Activated CD4-positive, alpha-beta T cell treated with anti-CD3 and anti-CD28 coated beads, Interleukin-2, amount 10 ng/mL, durations not matched to agents 7 days and 5 days (primary cell): ENCODE measurements at regions not wholly inside any gene's neighbourhood (a gene's known extent, or its start where the extent isn't known, plus 50 kb on each side); places are given as distances from the start of the nearest gene placed in this dataset.

Source experiments
- CTCF ChIA-PET: fragments of 350-600 bp; sonication (Branson Sonifier 250); formaldehyde crosslinking; loops from one replicate; lab custom pipeline; 2021; ENCODE audit warnings: antibody characterized with exemption; lab: Charles Lee
- POLR2A ChIA-PET: fragments of 350-600 bp; sonication (Branson Sonifier 250); formaldehyde crosslinking; loops from one replicate; lab custom pipeline; 2021; ENCODE audit warnings: antibody characterized with exemption; lab: Charles Lee
- DNase-seq: peaks from one replicate; pipeline ENCODE4 v3.0.0-alpha.2; 2020
- H3K27ac Mint-ChIP-seq: one replicate; pipeline ENCODE4 v1.8.0; 2021; ENCODE audit warnings: mild to moderate bottlenecking, moderate library complexity, mixed read lengths
- H3K27me3 Mint-ChIP-seq: one replicate; pipeline ENCODE4 v1.8.0; 2021; ENCODE audit warnings: mixed read lengths
- H3K36me3 Mint-ChIP-seq: one replicate; pipeline ENCODE4 v1.8.0; 2021; ENCODE audit warnings: low read depth, mixed read lengths
- H3K4me1 Mint-ChIP-seq: one replicate; pipeline ENCODE4 v1.8.0; 2021; ENCODE audit warnings: mixed read lengths
- H3K4me3 Mint-ChIP-seq: one replicate; pipeline ENCODE4 v1.8.0; 2021; ENCODE audit warnings: mild to moderate bottlenecking, moderate library complexity, mixed read lengths
- H3K9me3 Mint-ChIP-seq: one replicate; pipeline ENCODE4 v1.8.0; 2021; ENCODE audit warnings: mixed read lengths

DNA sequence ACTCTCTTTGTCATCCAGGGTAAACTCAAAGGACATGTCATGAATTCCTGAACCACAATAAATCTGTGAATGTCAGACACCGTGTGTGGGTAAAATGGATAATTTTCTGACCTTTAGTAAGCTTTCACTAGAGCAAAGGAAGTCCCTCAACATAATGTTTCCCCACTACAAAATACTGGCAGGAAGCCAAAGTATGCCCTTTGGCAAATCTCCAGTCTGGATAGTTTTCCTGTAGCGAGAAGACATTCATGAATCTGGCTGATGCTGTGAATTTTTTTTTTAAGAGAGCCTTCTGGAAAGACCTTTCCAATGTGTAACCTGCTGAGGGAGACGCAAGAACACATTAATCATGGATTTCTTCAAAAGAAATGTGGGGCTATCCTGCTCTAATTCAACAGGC lies 389.6 kb upstream of the DDHD1 start:
- Mint-ChIP-seq H3K36me3 (no peaks in the 10 kb centered on the region), H3K27ac (no peak overlapping the region), H3K9me3 (no peaks in the 10 kb centered on the region), H3K27me3 (no peaks in the 10 kb centered on the region), H3K4me1 (no peaks in the 10 kb centered on the region), H3K4me3 (no peak overlapping the region)
- ChIA-PET CTCF (no interaction called here), POLR2A (no interaction called here)
- no peak for DNase-seq

DNA sequence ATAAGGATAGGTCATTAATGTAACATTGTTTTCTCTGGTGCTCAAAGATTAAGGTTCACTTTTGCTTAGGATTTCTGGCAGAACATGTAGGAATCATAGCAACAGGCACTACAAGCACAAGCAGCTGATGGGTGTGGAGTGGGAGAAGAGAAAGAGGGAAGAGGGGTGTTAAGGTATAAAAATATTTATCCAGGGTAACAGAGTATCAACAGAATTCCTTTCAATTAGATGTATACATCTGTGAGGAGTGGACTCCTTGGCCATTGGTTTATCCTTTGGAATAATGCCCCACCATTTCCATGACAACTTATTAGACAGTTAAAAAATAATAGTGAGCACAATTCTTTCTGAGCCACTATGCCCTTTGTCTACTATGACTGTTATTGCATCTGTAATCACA lies 388.3 kb upstream of the DDHD1 start:
- Mint-ChIP-seq H3K4me1 (no peaks in the 10 kb centered on the region), H3K27me3 (no peaks in the 10 kb centered on the region), H3K9me3 (no peaks in the 10 kb centered on the region), H3K36me3 (no peaks in the 10 kb centered on the region), H3K27ac (no peak overlapping the region), H3K4me3 (no peak overlapping the region)
- CTCF ChIA-PET, result no interaction called here
- no peak for DNase-seq
- POLR2A ChIA-PET, result no interaction called here

DNA sequence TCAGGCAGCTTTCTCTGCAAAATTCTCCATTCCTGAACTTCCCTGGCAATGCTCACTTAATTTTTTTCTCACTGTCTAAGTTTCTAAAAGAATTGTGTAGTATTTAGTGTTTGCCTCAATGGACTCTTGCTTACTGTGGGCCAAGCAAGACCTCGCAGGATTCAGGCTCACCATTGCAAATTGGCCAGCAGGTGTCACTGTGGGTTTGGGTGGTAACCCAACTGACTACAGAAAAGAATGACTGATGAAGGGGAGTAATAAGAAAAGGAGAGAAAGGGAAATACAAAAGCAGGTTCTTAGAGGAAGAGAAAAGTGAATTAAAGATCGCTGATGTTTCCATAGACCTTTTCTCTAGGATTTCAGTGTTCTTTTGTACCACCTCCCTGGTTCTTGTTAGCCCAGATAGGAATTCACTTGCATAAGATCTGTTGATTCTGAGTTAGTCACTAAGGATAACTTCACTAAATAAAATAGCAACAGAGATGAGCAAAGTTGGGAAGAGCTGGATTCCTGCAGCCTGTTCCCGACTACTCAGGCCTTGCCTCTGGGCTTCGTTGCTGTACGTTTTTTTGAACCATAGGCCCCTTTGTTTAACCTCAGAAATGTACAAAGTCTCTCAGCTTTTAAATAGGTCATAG lies 386.5 kb upstream of the DDHD1 start:
- peak; percentile 60 for DNase-seq
- ChIA-PET CTCF (interaction anchor here (0.7 kb wide), 1 partner anchor 52 kb away, joined by 3 read pairs; no protein-coding TSS in a partner anchor), POLR2A (no interaction called here)
- Mint-ChIP-seq H3K4me3 (no peak overlapping the region), H3K27ac (no peak overlapping the region), H3K9me3 (no peaks in the 10 kb centered on the region), H3K36me3 (no peaks in the 10 kb centered on the region), H3K4me1 (no peaks in the 10 kb centered on the region), H3K27me3 (no peaks in the 10 kb centered on the region)

DNA sequence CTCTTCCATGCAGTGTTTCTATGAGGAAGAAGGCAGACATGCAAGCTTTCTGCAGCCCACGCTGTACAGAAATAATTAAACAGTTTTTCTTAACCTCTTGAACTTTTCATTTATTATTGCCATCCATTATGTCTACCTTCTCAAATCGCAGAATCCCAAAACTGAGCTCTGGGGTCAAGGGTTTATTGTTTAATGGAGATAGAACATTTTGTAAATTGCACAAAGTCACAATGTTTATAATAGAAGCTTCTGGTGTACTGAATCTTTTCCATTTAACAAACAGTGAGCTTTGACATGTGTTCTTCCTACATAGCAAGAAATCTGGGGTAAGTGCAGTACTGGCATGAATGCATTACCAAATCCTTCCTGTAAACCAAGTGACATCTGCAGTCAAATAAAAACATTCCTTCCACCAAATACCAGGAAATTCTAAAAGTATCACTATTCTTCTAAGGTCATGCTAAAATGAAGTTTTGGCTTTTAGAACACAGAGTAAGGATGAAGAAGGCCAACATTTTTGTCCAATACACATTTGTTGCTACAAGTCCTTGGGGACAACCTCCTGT lies 385.3 kb upstream of the DDHD1 start:
- CTCF ChIA-PET, result interaction anchor here (0.6 to 0.7 kb wide), 2 partner anchors 637 to 1492 kb away, joined by 3 read pairs; no protein-coding TSS in a partner anchor
- Mint-ChIP-seq H3K27ac (no peak overlapping the region), H3K27me3 (no peaks in the 10 kb centered on the region), H3K9me3 (no peaks in the 10 kb centered on the region), H3K4me1 (no peaks in the 10 kb centered on the region), H3K36me3 (no peaks in the 10 kb centered on the region), H3K4me3 (no peak overlapping the region)
- no peak for DNase-seq
- POLR2A ChIA-PET, result no interaction called here

DNA sequence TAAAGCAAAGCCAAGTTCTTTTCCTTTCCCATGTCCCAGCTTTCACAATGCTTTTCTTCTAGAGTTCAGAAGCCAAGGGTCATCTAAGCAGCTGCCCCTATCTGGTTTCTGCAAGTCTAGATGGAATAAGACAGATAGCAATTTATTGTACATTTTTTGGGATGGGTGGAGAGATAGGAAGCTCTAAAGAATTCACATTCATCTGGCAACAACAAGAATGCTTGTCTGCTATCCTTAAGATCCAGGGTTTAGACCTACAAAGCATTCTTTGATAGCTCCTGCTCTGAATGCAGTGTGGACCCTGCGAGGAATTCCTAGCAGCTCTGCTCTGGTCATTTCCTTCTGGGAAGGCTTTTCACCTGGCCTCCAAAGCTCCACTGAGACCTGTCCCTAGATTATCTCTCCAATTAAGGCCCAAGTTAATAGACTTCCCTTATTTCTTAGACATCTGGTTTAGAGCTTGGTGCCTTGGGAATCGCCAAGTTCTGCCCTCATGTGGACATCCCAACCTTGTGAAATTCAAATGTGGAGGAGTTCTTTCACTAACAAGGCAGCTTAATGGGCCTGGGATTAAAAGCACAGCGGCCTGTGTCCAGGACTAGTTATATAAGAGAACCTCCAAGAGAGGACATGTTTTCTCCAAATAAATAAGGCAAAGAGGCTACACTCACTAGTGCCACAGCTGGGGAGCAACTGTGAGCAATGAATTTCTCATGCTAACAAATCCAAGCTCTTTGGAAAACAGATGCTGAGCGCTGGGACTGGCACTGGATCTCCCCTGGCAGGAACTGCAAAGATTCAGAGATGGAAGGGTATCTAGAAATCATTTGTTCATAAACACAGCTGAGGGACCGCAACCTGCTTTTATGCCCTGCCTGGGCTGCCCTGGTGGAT lies 384.5 kb upstream of the DDHD1 start:
- CTCF ChIA-PET, result no interaction called here
- DNase-seq, result no peak
- Mint-ChIP-seq H3K27me3 (no peaks in the 10 kb centered on the region), H3K36me3 (no peaks in the 10 kb centered on the region), H3K4me3 (no peak overlapping the region), H3K4me1 (no peaks in the 10 kb centered on the region), H3K27ac (no peak overlapping the region), H3K9me3 (no peaks in the 10 kb centered on the region)
- POLR2A ChIA-PET, result no interaction called here

DNA sequence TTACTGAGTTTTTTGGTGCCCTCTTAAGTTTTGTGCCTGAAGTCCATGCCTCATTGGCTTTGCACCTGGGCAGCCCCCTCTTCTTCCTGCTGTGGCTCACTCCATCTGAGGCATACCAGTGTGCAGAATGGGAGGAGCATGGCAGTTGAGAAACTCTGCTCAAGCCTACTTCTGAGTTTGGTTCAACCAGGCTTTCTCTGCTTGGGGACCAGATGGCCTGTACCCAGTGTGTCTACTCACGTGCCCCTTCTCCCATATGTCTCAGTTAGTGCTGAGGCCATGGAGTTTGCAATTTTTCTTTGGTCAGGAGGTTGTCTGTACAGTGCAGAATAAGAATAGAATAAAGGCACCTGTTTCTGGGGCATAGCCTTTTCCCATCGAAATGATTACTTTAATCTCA lies 383.3 kb upstream of the DDHD1 start:
- Mint-ChIP-seq H3K27me3 (no peaks in the 10 kb centered on the region), H3K4me3 (no peak overlapping the region), H3K4me1 (no peaks in the 10 kb centered on the region), H3K9me3 (no peaks in the 10 kb centered on the region), H3K36me3 (no peaks in the 10 kb centered on the region), H3K27ac (no peak overlapping the region)
- DNase-seq, result no peak
- CTCF ChIA-PET, result no interaction called here
- POLR2A ChIA-PET, result no interaction called here

DNA sequence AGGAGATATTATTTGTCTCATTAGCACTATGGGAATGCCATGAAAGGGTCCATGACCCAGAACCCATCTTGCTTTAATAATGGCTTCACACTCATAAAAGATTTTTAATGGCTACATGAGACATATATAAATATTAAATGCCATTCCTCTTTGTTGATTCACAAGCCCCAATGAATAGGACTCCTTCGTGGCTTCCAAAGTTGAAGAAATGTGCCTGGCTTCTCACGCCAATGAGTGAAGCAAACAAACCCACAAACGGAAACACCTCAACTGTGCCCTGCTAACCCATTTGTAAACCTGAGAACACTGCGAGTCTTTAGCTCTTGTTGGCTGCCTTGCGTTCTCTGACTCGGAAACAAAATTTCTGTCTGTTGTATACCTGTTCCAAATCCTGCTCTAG lies 381.7 kb upstream of the DDHD1 start:
- ChIA-PET CTCF (no interaction called here), POLR2A (no interaction called here)
- H3K27ac Mint-ChIP-seq, result no peak overlapping the region
- no peaks in the 10 kb centered on the region for H3K36me3 Mint-ChIP-seq
- DNase-seq, result no peak
- no peak overlapping the region for H3K4me3 Mint-ChIP-seq
- no peaks in the 10 kb centered on the region for H3K4me1 Mint-ChIP-seq
- no peaks in the 10 kb centered on the region for H3K27me3 Mint-ChIP-seq
- H3K9me3 Mint-ChIP-seq, result no peaks in the 10 kb centered on the region

DNA sequence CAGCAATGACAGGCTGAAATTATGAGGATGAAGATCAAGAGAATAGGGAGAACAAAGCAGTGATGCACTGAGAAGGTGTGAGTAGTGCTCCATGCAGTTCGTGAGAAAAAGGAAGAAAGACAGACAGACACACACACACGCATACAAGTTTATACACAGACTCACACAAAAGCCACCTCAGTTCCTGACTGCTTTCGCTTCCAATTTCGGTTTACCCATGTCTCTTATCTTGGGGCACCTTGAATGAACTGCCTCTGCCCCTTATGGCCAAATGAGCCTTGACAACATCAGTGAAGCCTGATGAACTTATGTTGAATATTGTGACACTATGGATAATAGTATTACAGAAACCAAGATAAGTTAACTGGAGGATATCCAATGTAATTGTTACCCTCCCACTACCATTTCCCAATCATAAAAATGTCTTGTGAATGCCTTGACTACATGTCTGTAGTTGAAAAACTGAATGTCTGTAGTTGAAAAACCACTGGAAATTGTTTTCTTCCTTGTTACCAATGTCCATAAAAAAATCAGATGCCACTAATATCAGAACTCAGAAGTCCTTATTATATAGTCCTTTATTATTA lies 380.4 kb upstream of the DDHD1 start:
- H3K9me3 Mint-ChIP-seq, result no peaks in the 10 kb centered on the region
- H3K27ac Mint-ChIP-seq, result no peak overlapping the region
- H3K27me3 Mint-ChIP-seq, result no peaks in the 10 kb centered on the region
- H3K36me3 Mint-ChIP-seq, result no peaks in the 10 kb centered on the region
- DNase-seq, result no peak
- ChIA-PET CTCF (no interaction called here), POLR2A (no interaction called here)
- no peak overlapping the region for H3K4me3 Mint-ChIP-seq
- H3K4me1 Mint-ChIP-seq, result no peaks in the 10 kb centered on the region

DNA sequence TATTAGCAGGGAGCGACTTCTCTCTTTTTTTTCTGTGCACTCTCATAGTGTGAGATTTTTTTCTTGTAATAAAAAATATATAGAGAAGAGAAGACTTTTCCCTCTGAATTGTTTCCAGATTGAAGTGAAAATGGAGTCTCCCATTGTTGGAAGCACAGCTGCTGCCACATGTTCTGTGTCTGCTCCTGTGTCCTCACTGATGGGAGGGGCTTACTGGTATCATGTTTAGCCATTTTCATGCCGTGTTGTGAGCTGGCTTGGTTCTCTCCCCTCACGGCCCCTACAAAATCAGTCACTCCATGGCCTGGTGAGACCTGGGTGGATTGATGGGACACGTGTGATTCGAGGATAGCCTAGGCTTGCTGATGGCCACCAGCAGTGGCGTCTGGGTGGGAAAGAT lies 379.7 kb upstream of the DDHD1 start:
- no peaks in the 10 kb centered on the region for H3K36me3 Mint-ChIP-seq
- no peak overlapping the region for H3K27ac Mint-ChIP-seq
- no peaks in the 10 kb centered on the region for H3K4me1 Mint-ChIP-seq
- no peak overlapping the region for H3K4me3 Mint-ChIP-seq
- no peaks in the 10 kb centered on the region for H3K27me3 Mint-ChIP-seq
- no peak for DNase-seq
- POLR2A ChIA-PET, result no interaction called here
- H3K9me3 Mint-ChIP-seq, result no peaks in the 10 kb centered on the region
- CTCF ChIA-PET, result no interaction called here

DNA sequence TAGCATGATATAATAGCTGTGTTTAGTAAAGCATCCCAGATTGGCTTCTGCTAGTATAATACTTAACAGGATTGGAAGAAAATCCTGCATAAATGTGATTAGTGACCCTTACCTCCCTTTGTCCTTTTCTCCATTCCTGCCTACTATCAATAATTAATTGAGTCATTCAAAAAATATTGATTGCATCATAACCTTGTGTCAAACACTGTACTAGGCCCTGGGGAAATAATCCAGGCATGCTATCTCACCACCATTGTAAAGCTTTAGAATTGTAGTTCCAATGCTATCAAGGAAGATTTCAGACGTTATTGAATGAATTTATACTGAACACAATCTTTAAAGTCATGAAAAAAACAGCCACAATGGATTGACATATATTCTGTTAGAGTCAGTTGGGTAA lies 378.6 kb upstream of the DDHD1 start:
- DNase-seq, result no peak
- Mint-ChIP-seq H3K4me1 (no peaks in the 10 kb centered on the region), H3K36me3 (no peaks in the 10 kb centered on the region), H3K27ac (no peak overlapping the region), H3K9me3 (no peaks in the 10 kb centered on the region), H3K4me3 (no peak overlapping the region), H3K27me3 (no peaks in the 10 kb centered on the region)
- ChIA-PET POLR2A (no interaction called here), CTCF (no interaction called here)

DNA sequence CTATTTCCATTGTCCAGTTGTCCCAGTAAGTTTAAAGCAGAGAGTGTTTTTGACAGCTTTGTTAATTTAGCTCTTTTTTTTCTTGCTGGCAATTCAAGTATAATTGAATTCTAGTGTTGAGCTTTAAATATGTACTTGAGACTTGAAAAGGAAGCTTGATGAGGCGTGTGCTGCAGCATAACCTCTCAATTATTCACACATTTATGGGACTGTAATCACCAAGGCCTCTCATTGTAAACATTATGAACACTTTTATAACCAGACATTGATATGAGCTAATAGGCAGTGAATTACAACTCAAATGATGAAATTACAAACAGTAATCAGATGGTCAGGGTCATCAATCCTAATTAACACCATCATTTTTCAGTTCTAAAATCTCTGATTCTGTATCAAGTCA lies 378.0 kb upstream of the DDHD1 start:
- no peak for DNase-seq
- H3K4me1 Mint-ChIP-seq, result no peaks in the 10 kb centered on the region
- ChIA-PET CTCF (no interaction called here), POLR2A (no interaction called here)
- no peak overlapping the region for H3K4me3 Mint-ChIP-seq
- H3K27me3 Mint-ChIP-seq, result no peaks in the 10 kb centered on the region
- H3K27ac Mint-ChIP-seq, result no peak overlapping the region
- no peaks in the 10 kb centered on the region for H3K9me3 Mint-ChIP-seq
- no peaks in the 10 kb centered on the region for H3K36me3 Mint-ChIP-seq

DNA sequence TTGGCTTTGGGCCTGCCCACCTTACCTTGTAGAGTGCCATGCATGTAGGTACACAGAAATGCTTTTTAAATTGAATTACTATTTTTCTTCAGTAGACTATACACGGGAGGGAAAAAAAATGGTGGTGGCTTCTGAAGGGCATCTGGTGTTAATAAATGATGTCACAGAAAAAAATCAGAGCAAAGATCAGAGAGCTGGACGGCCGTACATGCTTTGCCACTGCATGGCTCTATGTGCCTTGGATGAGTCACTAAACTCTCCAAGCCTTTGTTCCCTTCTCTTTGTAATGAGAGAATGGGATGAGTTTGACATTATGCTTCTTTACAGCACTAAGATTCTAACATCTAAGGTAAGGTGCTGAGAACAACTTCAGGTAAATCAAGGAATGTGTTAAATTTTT lies 376.4 kb upstream of the DDHD1 start:
- no peak for DNase-seq
- Mint-ChIP-seq H3K9me3 (no peaks in the 10 kb centered on the region), H3K27me3 (no peaks in the 10 kb centered on the region), H3K27ac (no peak overlapping the region), H3K4me1 (no peaks in the 10 kb centered on the region), H3K36me3 (no peaks in the 10 kb centered on the region), H3K4me3 (no peak overlapping the region)
- ChIA-PET CTCF (interaction anchor here (0.7 kb wide), 1 partner anchor 14 kb away, joined by 3 read pairs; no protein-coding TSS in a partner anchor), POLR2A (no interaction called here)

DNA sequence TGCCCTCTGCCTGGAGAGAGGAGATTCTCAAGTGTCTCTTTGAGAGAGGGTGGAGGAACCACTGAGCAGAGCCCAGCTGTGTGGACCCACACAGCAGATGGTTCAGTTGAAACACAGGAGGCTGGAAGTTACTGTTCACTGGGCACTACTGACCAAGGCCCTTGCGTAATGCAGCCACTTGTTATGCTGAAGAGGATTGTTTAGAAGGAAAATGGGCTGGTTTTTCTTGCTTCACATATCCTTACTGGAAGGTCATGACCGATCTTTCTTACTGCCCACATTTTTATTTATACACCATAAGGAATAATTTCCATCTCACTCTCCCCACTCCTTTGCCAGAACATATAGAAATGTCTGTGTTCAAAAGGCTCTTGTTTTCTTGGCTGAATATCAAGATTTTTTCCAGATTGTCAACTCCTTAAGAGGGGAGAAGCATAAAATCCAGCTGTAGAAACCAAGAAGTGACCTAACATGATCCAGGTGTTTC lies 375.1 kb upstream of the DDHD1 start:
- H3K27ac Mint-ChIP-seq, result no peak overlapping the region
- no peaks in the 10 kb centered on the region for H3K4me1 Mint-ChIP-seq
- DNase-seq, result no peak
- POLR2A ChIA-PET, result no interaction called here
- no peaks in the 10 kb centered on the region for H3K36me3 Mint-ChIP-seq
- H3K4me3 Mint-ChIP-seq, result no peak overlapping the region
- no peaks in the 10 kb centered on the region for H3K27me3 Mint-ChIP-seq
- CTCF ChIA-PET, result no interaction called here
- no peaks in the 10 kb centered on the region for H3K9me3 Mint-ChIP-seq
